GM18519 (cell line): ENCODE measurements at regions not wholly inside any gene's neighbourhood (a gene's known extent, or its start where the extent isn't known, plus 50 kb on each side); places are given as distances from the start of the nearest gene placed in this dataset.
"Not testable (repeated sequence)": the region's sequence is repeated elsewhere in the genome, so short reads cannot be mapped to it uniquely, and the experiment has no call there.

ENCODE experiments used
- ATAC-seq: cut with Tn5 transposase; IDR thresholded peaks from one replicate; pipeline ENCODE4 v1.9.1; 2021; ENCODE audit warnings: mild to moderate bottlenecking, moderate library complexity; ENCODE audit not compliant: unreplicated experiment, low FRiP score

GRCh38 chr7:34207810-34208209, 302.5 kb downstream of the BMPER start:
- ATAC-seq: no peak

GRCh38 chr7:34208878-34209621, 303.7 kb downstream of the BMPER start:
- no peak for ATAC-seq

- ATAC-seq: no peak
Observed at GRCh38 chr7:34211018-34211417, 305.7 kb downstream of the BMPER start.

GRCh38 chr7:34217972-34218371, 312.6 kb downstream of the BMPER start:
- ATAC-seq: no peak

- no peak for ATAC-seq
Observed at GRCh38 chr7:34219153-34219718, 313.9 kb downstream of the BMPER start.

GRCh38 chr7:34220506-34221185, 315.3 kb downstream of the BMPER start:
- no peak for ATAC-seq

- ATAC-seq: no peak
Observed at GRCh38 chr7:34222316-34222715, 317.0 kb downstream of the BMPER start.

GRCh38 chr7:34222722-34223121, 317.4 kb downstream of the BMPER start:
- ATAC-seq: no peak

GRCh38 chr7:34224281-34224680, 318.9 kb downstream of the BMPER start:
- ATAC-seq: no peak

GRCh38 chr7:34225193-34225592, 319.9 kb downstream of the BMPER start:
- no peak for ATAC-seq

GRCh38 chr7:34227525-34227924, 322.2 kb downstream of the BMPER start:
- ATAC-seq: no peak

GRCh38 chr7:34235101-34235500, 329.8 kb downstream of the BMPER start:
- not testable (repeated sequence) for ATAC-seq

GRCh38 chr7:34236057-34236456, 330.7 kb downstream of the BMPER start:
- no peak for ATAC-seq

- ATAC-seq: no peak
Observed at GRCh38 chr7:34236839-34237492, 331.6 kb downstream of the BMPER start.

GRCh38 chr7:34237493-34237849, 332.1 kb downstream of the BMPER start:
- ATAC-seq: no peak

- ATAC-seq: no peak
Observed at GRCh38 chr7:34240417-34240816, 335.1 kb downstream of the BMPER start.

GRCh38 chr7:34242391-34242790, 337.1 kb downstream of the BMPER start:
- ATAC-seq: no peak

GRCh38 chr7:34245246-34245645, 339.9 kb downstream of the BMPER start:
- no peak for ATAC-seq

- no peak for ATAC-seq
Observed at GRCh38 chr7:34247468-34247867, 342.1 kb downstream of the BMPER start.

GRCh38 chr7:34249192-34249591, 343.9 kb downstream of the BMPER start:
- ATAC-seq: no peak

GRCh38 chr7:34260279-34260678, 354.9 kb downstream of the BMPER start:
- ATAC-seq: no peak
